ENCODE measurements at regions not wholly inside any gene's neighbourhood (a gene's known extent, or its start where the extent isn't known, plus 50 kb on each side); places are given as distances from the start of the nearest gene placed in this dataset.
"Not testable (repeated sequence)": the region's sequence is repeated elsewhere in the genome, so short reads cannot be mapped to it uniquely, and the experiment has no call there.

- DNase-seq, result no peak
- Mint-ChIP-seq H3K36me3 (no peaks in the 10 kb centered on the region), H3K27ac (no peak overlapping the region), H3K4me1 (peaks cover 0 to 4% (median 0%) of the 10 kb centered on the region in 4 donors), H3K4me3 (no peak overlapping the region), H3K27me3 (peaks cover 8 to 28% of the 10 kb centered on the region in 2 donors), H3K9me3 (peaks cover 0 to 6% (median 0%) of the 10 kb centered on the region in 8 donors)
- intact Hi-C loops (cut with micrococcal nuclease), result no loop called here
- Histone ChIP-seq H3K9me3 (ENCODE audit: control insufficient read depth in 1 of 2, low read length in 2 of 2) (no peaks in the 10 kb centered on the region), H3K4me1 (ENCODE audit: insufficient read depth, low read length) (peaks cover 6% of the 10 kb centered on the region), H3K4me3 (ENCODE audit: low read length in 2 of 2) (no peak overlapping the region), H3K27me3 (ENCODE audit: insufficient read depth, low read length) (no peaks in the 10 kb centered on the region), H3K27ac (ENCODE audit: low read depth, low read length) (no peak overlapping the region), H3K36me3 (ENCODE audit: insufficient read depth, low read length) (no peaks in the 10 kb centered on the region)
- CTCF ChIA-PET (ENCODE audit: partially characterized antibody), result no interaction called here
- POLR2A ChIA-PET (ENCODE audit: partially characterized antibody), result no interaction called here
Observed at GRCh38 chr15:96052572-96053030, 277.9 kb upstream of the NR2F2 start.

GRCh38 chr15:96053031-96053780 is 277.3 kb upstream of the NR2F2 start:
- no peak for DNase-seq
- Mint-ChIP-seq H3K27ac (no peak overlapping the region), H3K36me3 (no peaks in the 10 kb centered on the region), H3K27me3 (peaks cover 8 to 25% of the 10 kb centered on the region in 2 donors), H3K4me1 (peaks cover 0 to 4% (median 0%) of the 10 kb centered on the region in 4 donors), H3K4me3 (peak overlapping the region in 7 of 8 donors; percentile 13 to 78 (median 47)), H3K9me3 (peaks cover 0 to 6% (median 0%) of the 10 kb centered on the region in 8 donors)
- peaks cover 6% of the 10 kb centered on the region for H3K4me1 ChIP-seq (ENCODE audit: insufficient read depth, low read length)
- ChIA-PET POLR2A (ENCODE audit: partially characterized antibody) (no interaction called here), CTCF (ENCODE audit: partially characterized antibody) (no interaction called here)
- no peaks in the 10 kb centered on the region for H3K9me3 ChIP-seq (ENCODE audit: control insufficient read depth in 1 of 2, low read length in 2 of 2)
- intact Hi-C loops (cut with micrococcal nuclease), result no loop called here
- no peaks in the 10 kb centered on the region for H3K27me3 ChIP-seq (ENCODE audit: insufficient read depth, low read length)
- no peak overlapping the region for H3K27ac ChIP-seq (ENCODE audit: low read depth, low read length)
- no peaks in the 10 kb centered on the region for H3K36me3 ChIP-seq (ENCODE audit: insufficient read depth, low read length)
- H3K4me3 ChIP-seq (ENCODE audit: low read length in 2 of 2), result no peak overlapping the region

- Mint-ChIP-seq H3K9me3 (peaks cover 0 to 8% (median 0%) of the 10 kb centered on the region in 8 donors), H3K4me3 (peak overlapping the region in 7 of 8 donors; percentile 9 to 66 (median 47)), H3K27me3 (peaks cover 8 to 24% of the 10 kb centered on the region in 2 donors), H3K36me3 (no peaks in the 10 kb centered on the region), H3K27ac (no peak overlapping the region), H3K4me1 (peaks cover 0 to 4% (median under 1%) of the 10 kb centered on the region in 4 donors)
- ChIA-PET CTCF (ENCODE audit: partially characterized antibody) (no interaction called here), POLR2A (ENCODE audit: partially characterized antibody) (no interaction called here)
- no peaks in the 10 kb centered on the region for H3K27me3 ChIP-seq (ENCODE audit: insufficient read depth, low read length)
- H3K27ac ChIP-seq (ENCODE audit: low read depth, low read length), result no peak overlapping the region
- no peak for DNase-seq
- no peaks in the 10 kb centered on the region for H3K9me3 ChIP-seq (ENCODE audit: control insufficient read depth in 1 of 2, low read length in 2 of 2)
- no peaks in the 10 kb centered on the region for H3K36me3 ChIP-seq (ENCODE audit: insufficient read depth, low read length)
- H3K4me3 ChIP-seq (ENCODE audit: low read length in 2 of 2), result no peak overlapping the region
- intact Hi-C loops (cut with micrococcal nuclease), result no loop called here
- peaks cover 6% of the 10 kb centered on the region for H3K4me1 ChIP-seq (ENCODE audit: insufficient read depth, low read length)
Observed at GRCh38 chr15:96053781-96054428, 276.6 kb upstream of the NR2F2 start.

- H3K36me3 Mint-ChIP-seq, result no peaks in the 10 kb centered on the region
- Histone ChIP-seq H3K4me3 (ENCODE audit: low read length in 2 of 2) (no peak overlapping the region), H3K27me3 (ENCODE audit: insufficient read depth, low read length) (no peaks in the 10 kb centered on the region), H3K4me1 (ENCODE audit: insufficient read depth, low read length) (peaks cover 6% of the 10 kb centered on the region), H3K36me3 (ENCODE audit: insufficient read depth, low read length) (no peaks in the 10 kb centered on the region), H3K27ac (ENCODE audit: low read depth, low read length) (no peak overlapping the region), H3K9me3 (ENCODE audit: control insufficient read depth in 1 of 2, low read length in 2 of 2) (no peaks in the 10 kb centered on the region)
- intact Hi-C loops (cut with micrococcal nuclease), result no loop called here
- no peak overlapping the region for H3K27ac Mint-ChIP-seq
- ChIA-PET CTCF (ENCODE audit: partially characterized antibody) (no interaction called here), POLR2A (ENCODE audit: partially characterized antibody) (no interaction called here)
- no peak for DNase-seq
- H3K9me3 Mint-ChIP-seq, result peaks cover 0 to 8% (median 0%) of the 10 kb centered on the region in 8 donors
- H3K27me3 Mint-ChIP-seq, result peaks cover 8 to 24% of the 10 kb centered on the region in 2 donors
- peaks cover 0 to 4% (median under 1%) of the 10 kb centered on the region in 4 donors for H3K4me1 Mint-ChIP-seq
- no peak overlapping the region for H3K4me3 Mint-ChIP-seq
Observed at GRCh38 chr15:96054621-96055020, 275.9 kb upstream of the NR2F2 start.

GRCh38 chr15:96058103-96058851 is 272.2 kb upstream of the NR2F2 start:
- intact Hi-C loops (cut with micrococcal nuclease), result no loop called here
- POLR2A ChIA-PET (ENCODE audit: partially characterized antibody), result no interaction called here
- Mint-ChIP-seq H3K27ac (no peak overlapping the region), H3K36me3 (no peaks in the 10 kb centered on the region), H3K27me3 (peaks cover 6 to 12% of the 10 kb centered on the region in 2 donors), H3K9me3 (peaks cover 0 to 10% (median 2%) of the 10 kb centered on the region in 8 donors), H3K4me3 (no peak overlapping the region), H3K4me1 (peaks cover 0 to 4% (median under 1%) of the 10 kb centered on the region in 4 donors)
- no peak overlapping the region for H3K4me3 ChIP-seq (ENCODE audit: low read length in 2 of 2)
- H3K9me3 ChIP-seq (ENCODE audit: control insufficient read depth in 1 of 2, low read length in 2 of 2), result no peaks in the 10 kb centered on the region
- H3K27ac ChIP-seq (ENCODE audit: low read depth, low read length), result no peak overlapping the region
- no peaks in the 10 kb centered on the region for H3K36me3 ChIP-seq (ENCODE audit: insufficient read depth, low read length)
- CTCF ChIA-PET (ENCODE audit: partially characterized antibody), result no interaction called here
- no peak for DNase-seq
- H3K27me3 ChIP-seq (ENCODE audit: insufficient read depth, low read length), result no peaks in the 10 kb centered on the region
- H3K4me1 ChIP-seq (ENCODE audit: insufficient read depth, low read length), result peaks cover 5% of the 10 kb centered on the region

- not testable (repeated sequence) for H3K27me3 Mint-ChIP-seq
Observed at GRCh38 chr15:96058852-96059103, 271.7 kb upstream of the NR2F2 start.

GRCh38 chr15:96060591-96060990 is 269.9 kb upstream of the NR2F2 start:
- intact Hi-C loops (cut with micrococcal nuclease); H3K4me3 Mint-ChIP-seq; H3K27ac ChIP-seq (ENCODE audit: low read depth, low read length); H3K4me1 Mint-ChIP-seq; CTCF ChIA-PET (ENCODE audit: partially characterized antibody); POLR2A ChIA-PET (ENCODE audit: partially characterized antibody); H3K9me3 ChIP-seq (ENCODE audit: control insufficient read depth in 1 of 2, low read length in 2 of 2); H3K27ac Mint-ChIP-seq; H3K36me3 ChIP-seq (ENCODE audit: insufficient read depth, low read length); H3K27me3 Mint-ChIP-seq; H3K36me3 Mint-ChIP-seq; DNase-seq; H3K4me1 ChIP-seq (ENCODE audit: insufficient read depth, low read length); H3K4me3 ChIP-seq (ENCODE audit: low read length in 2 of 2); H3K27me3 ChIP-seq (ENCODE audit: insufficient read depth, low read length): not testable (repeated sequence)
- H3K9me3 Mint-ChIP-seq, result peaks cover 0 to 11% (median 3%) of the 10 kb centered on the region in 8 donors

More at GRCh38 chr15:96058852-96059103, 271.7 kb upstream of the NR2F2 start:
- POLR2A ChIA-PET (ENCODE audit: partially characterized antibody); CTCF ChIA-PET (ENCODE audit: partially characterized antibody); H3K4me1 ChIP-seq (ENCODE audit: insufficient read depth, low read length); H3K27ac Mint-ChIP-seq; intact Hi-C loops (cut with micrococcal nuclease); DNase-seq; H3K27ac ChIP-seq (ENCODE audit: low read depth, low read length); H3K36me3 Mint-ChIP-seq; H3K36me3 ChIP-seq (ENCODE audit: insufficient read depth, low read length); H3K27me3 ChIP-seq (ENCODE audit: insufficient read depth, low read length); H3K9me3 ChIP-seq (ENCODE audit: control insufficient read depth in 1 of 2, low read length in 2 of 2); H3K4me3 Mint-ChIP-seq; H3K4me3 ChIP-seq (ENCODE audit: low read length in 2 of 2); H3K4me1 Mint-ChIP-seq: not testable (repeated sequence)
- H3K9me3 Mint-ChIP-seq, result peaks cover 0 to 12% (median 3%) of the 10 kb centered on the region in 8 donors

All from CD4-positive, alpha-beta memory T cell (primary cell).